SK-N-SH treated with all-trans-retinoic acid at 6 μM for 48 hours (cell line): ENCODE measurements at regions not wholly inside any gene's neighbourhood (a gene's known extent, or its start where the extent isn't known, plus 50 kb on each side); places are given as distances from the start of the nearest gene placed in this dataset.

ENCODE experiments used
- ATAC-seq: fragments of 200-7000 bp; cut with Tn5 transposase; 3 replicates; pipeline ENCODE4 v1.9.1; 2020; ENCODE audit warnings: mild to moderate bottlenecking, moderate library complexity
- ARNTL ChIP-seq: fragments of 450-650 bp; formaldehyde crosslinking; IDR thresholded peaks from 2 replicates; pipeline ENCODE4 v1.5.0; 2020; ENCODE audit warnings: low read depth, mild to moderate bottlenecking, moderate library complexity, borderline replicate concordance
- BACH2 ChIP-seq: fragments of 250-450 bp; sonication (Bioruptor Pico); IDR thresholded peaks from 2 replicates; pipeline ENCODE4 v1.9.0; 2021; ENCODE audit warnings: mild to moderate bottlenecking, borderline replicate concordance
- CREB5 ChIP-seq: fragments of 250-450 bp; sonication (Bioruptor Pico); IDR thresholded peaks from 2 replicates; pipeline ENCODE4 v1.5.1; 2020; ENCODE audit warnings: low read depth, mild to moderate bottlenecking, moderate library complexity
- CSDC2 ChIP-seq: fragments of 250-450 bp; sonication (Bioruptor Pico); IDR thresholded peaks from 2 replicates; pipeline ENCODE4 v1.5.0; 2020; ENCODE audit warnings: mild to moderate bottlenecking, moderate library complexity
- ESRRG ChIP-seq: fragments of 250-450 bp; sonication (Bioruptor Pico); IDR thresholded peaks from 2 replicates; pipeline ENCODE4 v1.6.1; 2021; ENCODE audit warnings: mild to moderate bottlenecking
- GLIS3 ChIP-seq: fragments of 250-450 bp; sonication (Bioruptor Pico); IDR thresholded peaks from 2 replicates; pipeline ENCODE4 v1.5.0; 2020; ENCODE audit warnings: mild to moderate bottlenecking, moderate library complexity
- ISL1 ChIP-seq: fragments of 250-450 bp; sonication (Bioruptor Pico); IDR thresholded peaks from 2 replicates; pipeline ENCODE4 v2.1.2; 2022; ENCODE audit warnings: mild to moderate bottlenecking, moderate library complexity
- OSR1 ChIP-seq: fragments of 250-450 bp; sonication (Bioruptor Pico); IDR thresholded peaks from 2 replicates; pipeline ENCODE4 v1.8.0; 2022; ENCODE audit warnings: moderate library complexity, mild to moderate bottlenecking, inconsistent platforms
- PATZ1 ChIP-seq: fragments of 250-450 bp; sonication (Bioruptor Pico); IDR thresholded peaks from 2 replicates; pipeline ENCODE4 v1.8.0; 2020; ENCODE audit warnings: mild to moderate bottlenecking, moderate library complexity, borderline replicate concordance
- POU6F1 ChIP-seq: fragments of 250-450 bp; sonication (Bioruptor Pico); IDR thresholded peaks from 2 replicates; pipeline ENCODE4 v1.8.0; 2021; ENCODE audit warnings: low read depth, mild to moderate bottlenecking, moderate library complexity, borderline replicate concordance
- PPARA ChIP-seq: fragments of 250-450 bp; sonication (Bioruptor Pico); IDR thresholded peaks from 2 replicates; pipeline ENCODE4 v1.5.0; 2020; ENCODE audit warnings: mild to moderate bottlenecking, borderline replicate concordance
- RARB ChIP-seq: fragments of 250-450 bp; sonication (Bioruptor Pico); IDR thresholded peaks from 2 replicates; pipeline ENCODE4 v1.8.0; 2021; ENCODE audit warnings: mild to moderate bottlenecking, moderate library complexity
- SNAI2 ChIP-seq: fragments of 250-450 bp; sonication (Bioruptor Pico); IDR thresholded peaks from 2 replicates; pipeline ENCODE4 v1.5.0; 2020; ENCODE audit warnings: mild to moderate bottlenecking, moderate library complexity
- TCF4 ChIP-seq: fragments of 250-450 bp; sonication (Bioruptor Pico); IDR thresholded peaks from 2 replicates; pipeline ENCODE4 v1.8.0; 2021; ENCODE audit warnings: mild to moderate bottlenecking, moderate library complexity, borderline replicate concordance
- TOX ChIP-seq: fragments of 250-450 bp; sonication (Bioruptor Pico); IDR thresholded peaks from 2 replicates; pipeline ENCODE4 v1.8.0; 2021; ENCODE audit warnings: mild to moderate bottlenecking, moderate library complexity, borderline replicate concordance
- ZC3H10 ChIP-seq: fragments of 250-450 bp; sonication (Bioruptor Pico); IDR thresholded peaks from 2 replicates; pipeline ENCODE4 v1.5.1; 2021; ENCODE audit warnings: mild to moderate bottlenecking, moderate library complexity
- ZFP3 ChIP-seq: fragments of 250-450 bp; sonication (Bioruptor Pico); IDR thresholded peaks from 2 replicates; pipeline ENCODE4 v1.5.0; 2020; ENCODE audit warnings: mild to moderate bottlenecking, moderate library complexity
- ZFP30 ChIP-seq: fragments of 450-650 bp; formaldehyde crosslinking; IDR thresholded peaks from 2 replicates; pipeline ENCODE4 v1.5.0; 2022; ENCODE audit warnings: mild to moderate bottlenecking, moderate library complexity
- ZNF70 ChIP-seq: fragments of 450-650 bp; formaldehyde crosslinking; IDR thresholded peaks from 2 replicates; pipeline ENCODE4 v1.5.0; 2020; ENCODE audit warnings: mild to moderate bottlenecking, moderate library complexity
- ZNF8 ChIP-seq: fragments of 450-650 bp; formaldehyde crosslinking; IDR thresholded peaks from 2 replicates; pipeline ENCODE4 v1.5.0; 2020; ENCODE audit warnings: mild to moderate bottlenecking, moderate library complexity
- TF ChIP-seq, protein P1 (sequence below): fragments of 250-450 bp; sonication (Bioruptor Pico); IDR thresholded peaks from 2 replicates; pipeline ENCODE4 v1.5.1; 2021; ENCODE audit warnings: mild to moderate bottlenecking, moderate library complexity
- TF ChIP-seq, protein P2 (sequence below): fragments of 250-450 bp; sonication (Bioruptor Pico); IDR thresholded peaks from 2 replicates; pipeline ENCODE4 v1.5.0; 2020; ENCODE audit warnings: mild to moderate bottlenecking, moderate library complexity

- no peak for TF ChIP-seq ZNF8 (CRISPR knock-in tag)
- no peak for TF ChIP-seq ESRRG (CRISPR knock-in tag)
- no peak for TF ChIP-seq ISL1
- no peak for TF ChIP-seq BACH2
- no peak for TF ChIP-seq TCF4 (CRISPR knock-in tag)
- TF ChIP-seq RARB = no peak
- TF ChIP-seq GLIS3 = no peak
- TF ChIP-seq ZFP30 (CRISPR knock-in tag) = no peak
- TF ChIP-seq, protein P1, sequence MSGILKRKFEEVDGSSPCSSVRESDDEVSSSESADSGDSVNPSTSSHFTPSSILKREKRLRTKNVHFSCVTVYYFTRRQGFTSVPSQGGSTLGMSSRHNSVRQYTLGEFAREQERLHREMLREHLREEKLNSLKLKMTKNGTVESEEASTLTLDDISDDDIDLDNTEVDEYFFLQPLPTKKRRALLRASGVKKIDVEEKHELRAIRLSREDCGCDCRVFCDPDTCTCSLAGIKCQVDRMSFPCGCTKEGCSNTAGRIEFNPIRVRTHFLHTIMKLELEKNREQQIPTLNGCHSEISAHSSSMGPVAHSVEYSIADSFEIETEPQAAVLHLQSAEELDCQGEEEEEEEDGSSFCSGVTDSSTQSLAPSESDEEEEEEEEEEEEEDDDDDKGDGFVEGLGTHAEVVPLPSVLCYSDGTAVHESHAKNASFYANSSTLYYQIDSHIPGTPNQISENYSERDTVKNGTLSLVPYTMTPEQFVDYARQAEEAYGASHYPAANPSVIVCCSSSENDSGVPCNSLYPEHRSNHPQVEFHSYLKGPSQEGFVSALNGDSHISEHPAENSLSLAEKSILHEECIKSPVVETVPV (CRISPR knock-in tag) = no peak
- TF ChIP-seq PATZ1 (CRISPR knock-in tag) = no peak
- TF ChIP-seq, protein P2, sequence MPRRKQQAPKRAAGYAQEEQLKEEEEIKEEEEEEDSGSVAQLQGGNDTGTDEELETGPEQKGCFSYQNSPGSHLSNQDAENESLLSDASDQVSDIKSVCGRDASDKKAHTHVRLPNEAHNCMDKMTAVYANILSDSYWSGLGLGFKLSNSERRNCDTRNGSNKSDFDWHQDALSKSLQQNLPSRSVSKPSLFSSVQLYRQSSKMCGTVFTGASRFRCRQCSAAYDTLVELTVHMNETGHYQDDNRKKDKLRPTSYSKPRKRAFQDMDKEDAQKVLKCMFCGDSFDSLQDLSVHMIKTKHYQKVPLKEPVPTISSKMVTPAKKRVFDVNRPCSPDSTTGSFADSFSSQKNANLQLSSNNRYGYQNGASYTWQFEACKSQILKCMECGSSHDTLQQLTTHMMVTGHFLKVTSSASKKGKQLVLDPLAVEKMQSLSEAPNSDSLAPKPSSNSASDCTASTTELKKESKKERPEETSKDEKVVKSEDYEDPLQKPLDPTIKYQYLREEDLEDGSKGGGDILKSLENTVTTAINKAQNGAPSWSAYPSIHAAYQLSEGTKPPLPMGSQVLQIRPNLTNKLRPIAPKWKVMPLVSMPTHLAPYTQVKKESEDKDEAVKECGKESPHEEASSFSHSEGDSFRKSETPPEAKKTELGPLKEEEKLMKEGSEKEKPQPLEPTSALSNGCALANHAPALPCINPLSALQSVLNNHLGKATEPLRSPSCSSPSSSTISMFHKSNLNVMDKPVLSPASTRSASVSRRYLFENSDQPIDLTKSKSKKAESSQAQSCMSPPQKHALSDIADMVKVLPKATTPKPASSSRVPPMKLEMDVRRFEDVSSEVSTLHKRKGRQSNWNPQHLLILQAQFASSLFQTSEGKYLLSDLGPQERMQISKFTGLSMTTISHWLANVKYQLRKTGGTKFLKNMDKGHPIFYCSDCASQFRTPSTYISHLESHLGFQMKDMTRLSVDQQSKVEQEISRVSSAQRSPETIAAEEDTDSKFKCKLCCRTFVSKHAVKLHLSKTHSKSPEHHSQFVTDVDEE (CRISPR knock-in tag) = no peak
- no peak for TF ChIP-seq SNAI2
- TF ChIP-seq TOX (CRISPR knock-in tag) = no peak
- TF ChIP-seq ZFP3 (CRISPR knock-in tag) = no peak
- no peak for TF ChIP-seq CSDC2 (CRISPR knock-in tag)
- ATAC-seq = no peak
These were observed 239.8 kb upstream of the SOX9 start for GRCh38 chr17:71881041-71881440.

- no peak for ATAC-seq
- TF ChIP-seq ZC3H10 (CRISPR knock-in tag) (no peak), PPARA (CRISPR knock-in tag) (no peak)
- TF ChIP-seq, protein P2 (CRISPR knock-in tag) = no peak
These were observed 239.2 kb upstream of the SOX9 start for GRCh38 chr17:71881581-71881980.

GRCh38 chr17:71883258-71883657 is 237.6 kb upstream of the SOX9 start:
- no peak for ATAC-seq
- TF ChIP-seq PATZ1 (CRISPR knock-in tag) = no peak
- TF ChIP-seq BACH2 = no peak
- TF ChIP-seq SNAI2 = no peak
- no peak for TF ChIP-seq ZFP30 (CRISPR knock-in tag)
- TF ChIP-seq POU6F1 (CRISPR knock-in tag) = no peak
- TF ChIP-seq CREB5 (CRISPR knock-in tag) = no peak
- TF ChIP-seq ZFP3 (CRISPR knock-in tag) = no peak
- no peak for TF ChIP-seq ISL1
- TF ChIP-seq ARNTL = no peak
- TF ChIP-seq OSR1 (CRISPR knock-in tag) = no peak
- TF ChIP-seq, protein P2 (CRISPR knock-in tag) = no peak
- no peak for TF ChIP-seq ZNF70 (CRISPR knock-in tag)
- no peak for TF ChIP-seq ZC3H10 (CRISPR knock-in tag)
